Liver (tissue), 8 donors: ENCODE measurements at regions not wholly inside any gene's neighbourhood (a gene's known extent, or its start where the extent isn't known, plus 50 kb on each side); places are given as distances from the start of the nearest gene placed in this dataset.

Source experiments
- DNase-seq: peaks from one replicate; pipeline ENCODE4 v3.0.0-alpha.2; 2017; ENCODE audit warnings: low spot score
- H3K27ac ChIP-seq, 2 donors: one replicate each; pipeline ENCODE4 v1.7.0; 2013; ENCODE audit warnings: inconsistent platforms in 2 of 2, low read length in 2 of 2, control low read depth in 1 of 2, low read depth in 1 of 2, mild to moderate bottlenecking in 1 of 2
- H3K27me3 ChIP-seq, 4 donors: one replicate each; pipeline versions ENCODE4 v1.6.1 to v1.7.0; 2013; ENCODE audit warnings: low read length in 3 of 4, inconsistent platforms in 1 of 4, mild to moderate bottlenecking in 1 of 4, moderate library complexity in 1 of 4; ENCODE audit not compliant: control insufficient read depth in 4 of 4, insufficient read depth in 4 of 4
- H3K36me3 ChIP-seq, 4 donors: one replicate each; pipeline versions ENCODE4 v1.6.1 to v1.7.0; 2013; ENCODE audit warnings: low read length in 3 of 4, mild to moderate bottlenecking in 3 of 4, low read depth in 1 of 4, moderate library complexity in 1 of 4; ENCODE audit not compliant: control insufficient read depth in 4 of 4, insufficient read depth in 3 of 4
- H3K4me1 ChIP-seq, 4 donors: one replicate each; pipeline versions ENCODE4 v1.6.1 to v1.7.0; 2013; ENCODE audit warnings: low read length in 3 of 4, mild to moderate bottlenecking in 3 of 4, moderate library complexity in 1 of 4; ENCODE audit not compliant: control insufficient read depth in 4 of 4, insufficient read depth in 4 of 4
- H3K4me3 ChIP-seq, 3 donors: one replicate each; pipeline versions ENCODE4 v1.6.1 to v1.7.0; 2013; ENCODE audit warnings: low read length in 3 of 3, control low read depth in 1 of 3, low read depth in 1 of 3, mild to moderate bottlenecking in 1 of 3
- H3K9ac ChIP-seq, 2 donors: one replicate each; pipeline ENCODE4 v1.7.0; 2013; ENCODE audit warnings: low read length in 2 of 2, mild to moderate bottlenecking in 2 of 2, moderate library complexity in 2 of 2, control low read depth in 1 of 2, low read depth in 1 of 2
- H3K9me3 ChIP-seq, 4 donors: one replicate each; pipeline versions ENCODE4 v1.6.1 to v1.7.0; 2013; ENCODE audit warnings: low read length in 3 of 4; ENCODE audit not compliant: control insufficient read depth in 4 of 4
- EGR1 ChIP-seq, 2 donors: IDR thresholded peaks; 2 replicates each; pipeline ENCODE4 v1.6.1; 2016 to 2018; ENCODE audit warnings: antibody characterized with exemption in 2 of 2, low read depth in 2 of 2
- FOXA1 ChIP-seq: IDR thresholded peaks from 2 replicates; pipeline ENCODE4 v1.6.1; 2016; ENCODE audit warnings: antibody characterized with exemption
- GABPA ChIP-seq, 2 donors: IDR thresholded peaks in 1 of 2; conservative IDR thresholded peaks in 1 of 2; 2 replicates each; pipeline ENCODE4 v1.6.1; 2016; ENCODE audit warnings: antibody characterized with exemption in 2 of 2, mild to moderate bottlenecking in 1 of 2, moderate library complexity in 1 of 2
- HNF4A ChIP-seq, 2 donors: conservative IDR thresholded peaks; 2 replicates each; pipeline ENCODE4 v1.6.1; 2016; ENCODE audit warnings: antibody characterized with exemption in 2 of 2, mild to moderate bottlenecking in 2 of 2
- HNF4G ChIP-seq: IDR thresholded peaks from 2 replicates; pipeline ENCODE4 v1.6.1; 2016; ENCODE audit warnings: antibody characterized with exemption
- RAD21 ChIP-seq, 2 donors: IDR thresholded peaks; 2 replicates each; pipeline ENCODE4 v1.6.1; 2016; ENCODE audit warnings: antibody characterized with exemption in 2 of 2, mild to moderate bottlenecking in 2 of 2
- RXRA ChIP-seq, 2 donors: IDR thresholded peaks; 2 replicates each; pipeline ENCODE4 v1.6.1; 2017 to 2018; ENCODE audit warnings: antibody characterized with exemption in 2 of 2, mild to moderate bottlenecking in 1 of 2
- SP1 ChIP-seq: IDR thresholded peaks from 2 replicates; pipeline ENCODE4 v1.6.1; 2018; ENCODE audit warnings: antibody characterized with exemption, mild to moderate bottlenecking
- WGBS: extraction: QIAGEN DNeasy Blood & Tissue Kit; methylation state at CpG from one replicate; pipeline ENCODE4 v1.1.7; 2013; 5-methylcytosine and 5-hydroxymethylcytosine counted together
- TF ChIP-seq, protein P1 (sequence below): IDR thresholded peaks from 2 replicates; pipeline ENCODE4 v1.6.1; 2016; ENCODE audit warnings: antibody characterized with exemption
- TF ChIP-seq, protein P2 (sequence below): IDR thresholded peaks from 2 replicates; pipeline ENCODE4 v1.6.1; 2016; ENCODE audit warnings: antibody characterized with exemption
- TF ChIP-seq, protein P3 (sequence below): fragments of 150-350 bp; IDR thresholded peaks from 2 replicates; pipeline ENCODE4 v1.5.1; 2017; ENCODE audit warnings: improper control_type of control experiment, low read depth, low read length; ENCODE audit not compliant: missing input control
- TF ChIP-seq, protein P4 (sequence below): IDR thresholded peaks from 2 replicates; pipeline ENCODE4 v1.6.1; 2016; ENCODE audit warnings: antibody characterized with exemption, mild to moderate bottlenecking
- TF ChIP-seq, protein P5 (sequence below): IDR thresholded peaks from 2 replicates; pipeline ENCODE4 v1.6.1; 2016; ENCODE audit warnings: antibody characterized with exemption
- donor health status: healthy.
- donor health status: healthy.
- donor health status: healthy.
- donor health status: healthy.
- donor health status: healthy.

DNA sequence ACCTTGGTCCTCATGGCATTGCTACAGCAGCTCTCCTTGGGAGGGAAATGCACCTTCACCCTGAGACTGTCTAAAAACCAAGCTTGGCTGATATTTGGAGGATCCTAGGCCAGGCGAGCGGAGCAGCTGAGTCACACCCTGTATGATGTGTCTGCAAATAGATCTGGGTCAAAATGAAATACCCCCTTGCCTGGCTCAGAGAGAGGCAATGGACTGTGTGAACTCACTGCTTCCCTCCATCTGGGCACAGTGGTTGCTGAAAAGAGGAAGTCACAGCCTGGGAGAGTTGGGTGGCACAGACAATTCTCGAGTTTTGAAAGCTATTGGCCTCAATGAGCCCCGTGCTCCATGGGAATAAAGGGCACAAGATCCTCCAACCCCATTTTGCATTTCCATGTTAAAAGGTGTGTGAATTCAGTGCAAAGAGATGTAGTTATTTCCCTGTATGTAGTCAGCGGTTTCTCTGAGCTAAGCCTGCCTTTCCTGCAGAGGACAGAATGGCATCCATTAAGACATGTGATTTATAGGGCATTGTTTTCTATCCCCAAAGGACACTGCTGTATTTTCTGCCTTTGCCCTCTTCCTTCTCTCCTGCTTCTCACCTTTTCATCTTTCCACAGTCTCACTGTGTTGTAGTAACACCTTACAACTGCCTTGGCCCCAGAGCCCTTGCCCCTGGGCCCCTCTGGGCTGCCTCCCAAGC is 177.2 kb downstream of the GADD45G start:
- TF ChIP-seq EGR1 (IDR thresholded peaks at IDR 0.05; ENCODE audit: low read depth in 2 of 2): no peak
- Histone ChIP-seq H3K27ac (no peak overlapping the region), H3K4me1 (peaks cover 0 to 13% (median 8%) of the 10 kb centered on the region in 4 donors), H3K36me3 (no peaks in the 10 kb centered on the region), H3K9me3 (no peaks in the 10 kb centered on the region), H3K9ac (no peak overlapping the region), H3K4me3 (no peak overlapping the region), H3K27me3 (no peaks in the 10 kb centered on the region)
- 86% methylated on average over 5 of the region's 5 CpGs for WGBS
- no peak for DNase-seq

DNA sequence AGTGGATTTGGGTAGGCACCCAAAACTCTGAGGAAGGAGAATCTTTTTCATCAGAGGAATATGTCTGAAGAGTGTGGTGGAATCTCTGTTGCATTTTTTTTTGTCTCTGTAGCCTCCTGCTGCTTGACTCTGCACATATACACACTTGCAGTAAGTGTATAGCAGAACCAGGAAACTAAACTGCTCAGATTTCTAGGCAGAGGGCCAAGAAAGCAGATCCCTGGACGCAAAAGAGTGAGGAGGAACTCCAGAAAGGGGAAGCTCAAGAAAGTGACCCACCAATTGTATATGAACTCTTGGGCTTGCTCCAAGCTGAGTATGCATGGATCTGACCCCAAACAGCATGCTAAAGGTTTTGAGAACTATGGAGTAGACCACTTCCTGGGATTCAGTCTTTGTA is 181.8 kb downstream of the GADD45G start:
- TF ChIP-seq, protein P1, sequence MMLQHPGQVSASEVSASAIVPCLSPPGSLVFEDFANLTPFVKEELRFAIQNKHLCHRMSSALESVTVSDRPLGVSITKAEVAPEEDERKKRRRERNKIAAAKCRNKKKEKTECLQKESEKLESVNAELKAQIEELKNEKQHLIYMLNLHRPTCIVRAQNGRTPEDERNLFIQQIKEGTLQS: no peak
- peak in 1 of 2 donors; percentile 15 for TF ChIP-seq RAD21 (IDR thresholded peaks at IDR 0.05)
- H3K4me1 ChIP-seq: peaks cover 0 to 11% (median 8%) of the 10 kb centered on the region in 4 donors
- no peak overlapping the region for H3K4me3 ChIP-seq
- DNase-seq: no peak
- no peaks in the 10 kb centered on the region for H3K27me3 ChIP-seq
- H3K9me3 ChIP-seq: no peaks in the 10 kb centered on the region
- H3K36me3 ChIP-seq: no peaks in the 10 kb centered on the region
- WGBS: 33% methylated on average over 1 of the region's 1 CpG
- H3K9ac ChIP-seq: no peak overlapping the region
- no peak overlapping the region for H3K27ac ChIP-seq

DNA sequence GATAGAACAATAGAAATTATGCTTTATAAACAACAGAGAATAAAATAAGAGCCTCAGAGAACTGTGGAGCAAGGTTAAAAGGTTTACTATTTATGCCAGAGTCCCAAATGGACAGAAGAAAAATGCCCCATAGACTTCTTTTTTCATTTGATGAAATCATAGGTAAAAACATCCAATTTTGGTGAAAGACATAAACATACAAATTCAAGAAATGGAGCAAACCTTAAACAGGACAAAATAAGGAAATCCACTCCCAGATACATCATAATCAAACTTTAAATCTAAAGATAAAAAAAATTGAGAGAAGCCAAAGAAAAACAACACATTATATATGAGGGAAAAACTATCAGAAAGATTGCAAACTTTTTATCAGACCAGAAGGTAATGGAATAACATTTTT is 182.8 kb downstream of the GADD45G start:
- TF ChIP-seq FOXA1: no peak
- TF ChIP-seq RAD21 (IDR thresholded peaks at IDR 0.05): no peak
- no peak for TF ChIP-seq RXRA (IDR thresholded peaks at IDR 0.05)
- Histone ChIP-seq H3K27me3 (no peaks in the 10 kb centered on the region), H3K36me3 (no peaks in the 10 kb centered on the region), H3K27ac (no peak overlapping the region), H3K4me1 (peaks cover under 1 to 17% (median 12%) of the 10 kb centered on the region in 4 donors), H3K4me3 (no peak overlapping the region), H3K9ac (no peak overlapping the region), H3K9me3 (no peaks in the 10 kb centered on the region)
- DNase-seq: no peak

DNA sequence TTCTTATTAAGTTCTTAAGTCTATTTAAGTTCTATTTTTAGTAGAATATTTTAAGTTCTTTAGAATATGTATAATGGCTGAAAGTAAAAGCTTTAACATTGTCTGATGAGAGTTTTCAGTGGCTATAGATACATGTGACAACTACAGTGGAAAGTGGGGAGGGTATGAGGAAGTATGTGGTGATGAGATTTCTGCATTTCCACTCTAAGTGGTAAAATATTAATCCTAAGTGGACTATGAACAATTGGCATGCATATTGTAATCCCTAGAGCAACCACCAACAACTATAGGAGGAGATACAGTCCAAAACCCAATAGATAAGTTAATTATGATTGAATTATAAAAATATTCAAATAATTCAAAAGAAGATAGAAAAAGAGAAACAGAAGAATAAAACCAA is 183.6 kb downstream of the GADD45G start:
- Histone ChIP-seq H3K9me3 (no peaks in the 10 kb centered on the region), H3K27ac (no peak overlapping the region), H3K36me3 (no peaks in the 10 kb centered on the region), H3K4me1 (peaks cover 7 to 25% (median 20%) of the 10 kb centered on the region in 4 donors), H3K27me3 (no peaks in the 10 kb centered on the region), H3K4me3 (no peak overlapping the region), H3K9ac (no peak overlapping the region)
- TF ChIP-seq RAD21 (IDR thresholded peaks at IDR 0.05): peak; percentile 16 to 51
- TF ChIP-seq, protein P2, sequence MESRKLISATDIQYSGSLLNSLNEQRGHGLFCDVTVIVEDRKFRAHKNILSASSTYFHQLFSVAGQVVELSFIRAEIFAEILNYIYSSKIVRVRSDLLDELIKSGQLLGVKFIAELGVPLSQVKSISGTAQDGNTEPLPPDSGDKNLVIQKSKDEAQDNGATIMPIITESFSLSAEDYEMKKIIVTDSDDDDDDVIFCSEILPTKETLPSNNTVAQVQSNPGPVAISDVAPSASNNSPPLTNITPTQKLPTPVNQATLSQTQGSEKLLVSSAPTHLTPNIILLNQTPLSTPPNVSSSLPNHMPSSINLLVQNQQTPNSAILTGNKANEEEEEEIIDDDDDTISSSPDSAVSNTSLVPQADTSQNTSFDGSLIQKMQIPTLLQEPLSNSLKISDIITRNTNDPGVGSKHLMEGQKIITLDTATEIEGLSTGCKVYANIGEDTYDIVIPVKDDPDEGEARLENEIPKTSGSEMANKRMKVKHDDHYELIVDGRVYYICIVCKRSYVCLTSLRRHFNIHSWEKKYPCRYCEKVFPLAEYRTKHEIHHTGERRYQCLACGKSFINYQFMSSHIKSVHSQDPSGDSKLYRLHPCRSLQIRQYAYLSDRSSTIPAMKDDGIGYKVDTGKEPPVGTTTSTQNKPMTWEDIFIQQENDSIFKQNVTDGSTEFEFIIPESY: no peak
- TF ChIP-seq GABPA (IDR thresholded peaks at IDR 0.05 in 1 of 2, conservative IDR thresholded peaks at IDR 0.05 in 1 of 2): no peak
- TF ChIP-seq, protein P3, sequence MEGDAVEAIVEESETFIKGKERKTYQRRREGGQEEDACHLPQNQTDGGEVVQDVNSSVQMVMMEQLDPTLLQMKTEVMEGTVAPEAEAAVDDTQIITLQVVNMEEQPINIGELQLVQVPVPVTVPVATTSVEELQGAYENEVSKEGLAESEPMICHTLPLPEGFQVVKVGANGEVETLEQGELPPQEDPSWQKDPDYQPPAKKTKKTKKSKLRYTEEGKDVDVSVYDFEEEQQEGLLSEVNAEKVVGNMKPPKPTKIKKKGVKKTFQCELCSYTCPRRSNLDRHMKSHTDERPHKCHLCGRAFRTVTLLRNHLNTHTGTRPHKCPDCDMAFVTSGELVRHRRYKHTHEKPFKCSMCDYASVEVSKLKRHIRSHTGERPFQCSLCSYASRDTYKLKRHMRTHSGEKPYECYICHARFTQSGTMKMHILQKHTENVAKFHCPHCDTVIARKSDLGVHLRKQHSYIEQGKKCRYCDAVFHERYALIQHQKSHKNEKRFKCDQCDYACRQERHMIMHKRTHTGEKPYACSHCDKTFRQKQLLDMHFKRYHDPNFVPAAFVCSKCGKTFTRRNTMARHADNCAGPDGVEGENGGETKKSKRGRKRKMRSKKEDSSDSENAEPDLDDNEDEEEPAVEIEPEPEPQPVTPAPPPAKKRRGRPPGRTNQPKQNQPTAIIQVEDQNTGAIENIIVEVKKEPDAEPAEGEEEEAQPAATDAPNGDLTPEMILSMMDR: peak; percentile 17
- TF ChIP-seq HNF4A (conservative IDR thresholded peaks at IDR 0.05): peak; percentile 65 to 76
- peak; percentile 28 for TF ChIP-seq HNF4G
- peak; percentile 54 for TF ChIP-seq SP1
- peak in 1 of 2 donors; percentile 55 for TF ChIP-seq RXRA (IDR thresholded peaks at IDR 0.05)
- TF ChIP-seq, protein P4, sequence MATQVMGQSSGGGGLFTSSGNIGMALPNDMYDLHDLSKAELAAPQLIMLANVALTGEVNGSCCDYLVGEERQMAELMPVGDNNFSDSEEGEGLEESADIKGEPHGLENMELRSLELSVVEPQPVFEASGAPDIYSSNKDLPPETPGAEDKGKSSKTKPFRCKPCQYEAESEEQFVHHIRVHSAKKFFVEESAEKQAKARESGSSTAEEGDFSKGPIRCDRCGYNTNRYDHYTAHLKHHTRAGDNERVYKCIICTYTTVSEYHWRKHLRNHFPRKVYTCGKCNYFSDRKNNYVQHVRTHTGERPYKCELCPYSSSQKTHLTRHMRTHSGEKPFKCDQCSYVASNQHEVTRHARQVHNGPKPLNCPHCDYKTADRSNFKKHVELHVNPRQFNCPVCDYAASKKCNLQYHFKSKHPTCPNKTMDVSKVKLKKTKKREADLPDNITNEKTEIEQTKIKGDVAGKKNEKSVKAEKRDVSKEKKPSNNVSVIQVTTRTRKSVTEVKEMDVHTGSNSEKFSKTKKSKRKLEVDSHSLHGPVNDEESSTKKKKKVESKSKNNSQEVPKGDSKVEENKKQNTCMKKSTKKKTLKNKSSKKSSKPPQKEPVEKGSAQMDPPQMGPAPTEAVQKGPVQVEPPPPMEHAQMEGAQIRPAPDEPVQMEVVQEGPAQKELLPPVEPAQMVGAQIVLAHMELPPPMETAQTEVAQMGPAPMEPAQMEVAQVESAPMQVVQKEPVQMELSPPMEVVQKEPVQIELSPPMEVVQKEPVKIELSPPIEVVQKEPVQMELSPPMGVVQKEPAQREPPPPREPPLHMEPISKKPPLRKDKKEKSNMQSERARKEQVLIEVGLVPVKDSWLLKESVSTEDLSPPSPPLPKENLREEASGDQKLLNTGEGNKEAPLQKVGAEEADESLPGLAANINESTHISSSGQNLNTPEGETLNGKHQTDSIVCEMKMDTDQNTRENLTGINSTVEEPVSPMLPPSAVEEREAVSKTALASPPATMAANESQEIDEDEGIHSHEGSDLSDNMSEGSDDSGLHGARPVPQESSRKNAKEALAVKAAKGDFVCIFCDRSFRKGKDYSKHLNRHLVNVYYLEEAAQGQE: no peak
- TF ChIP-seq, protein P5, sequence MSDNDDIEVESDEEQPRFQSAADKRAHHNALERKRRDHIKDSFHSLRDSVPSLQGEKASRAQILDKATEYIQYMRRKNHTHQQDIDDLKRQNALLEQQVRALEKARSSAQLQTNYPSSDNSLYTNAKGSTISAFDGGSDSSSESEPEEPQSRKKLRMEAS: no peak
- no peak for DNase-seq
